Liver (tissue), 8 donors: ENCODE measurements at regions not wholly inside any gene's neighbourhood (a gene's known extent, or its start where the extent isn't known, plus 50 kb on each side); places are given as distances from the start of the nearest gene placed in this dataset.

Experiments
- DNase-seq: peaks from one replicate; pipeline ENCODE4 v3.0.0-alpha.2; 2017; ENCODE audit warnings: low spot score
- H3K27ac ChIP-seq, 2 donors: one replicate each; pipeline ENCODE4 v1.7.0; 2013; ENCODE audit warnings: inconsistent platforms in 2 of 2, low read length in 2 of 2, control low read depth in 1 of 2, low read depth in 1 of 2, mild to moderate bottlenecking in 1 of 2
- H3K27me3 ChIP-seq, 4 donors: one replicate each; pipeline versions ENCODE4 v1.6.1 to v1.7.0; 2013; ENCODE audit warnings: low read length in 3 of 4, inconsistent platforms in 1 of 4, mild to moderate bottlenecking in 1 of 4, moderate library complexity in 1 of 4; ENCODE audit not compliant: control insufficient read depth in 4 of 4, insufficient read depth in 4 of 4
- H3K36me3 ChIP-seq, 4 donors: one replicate each; pipeline versions ENCODE4 v1.6.1 to v1.7.0; 2013; ENCODE audit warnings: low read length in 3 of 4, mild to moderate bottlenecking in 3 of 4, low read depth in 1 of 4, moderate library complexity in 1 of 4; ENCODE audit not compliant: control insufficient read depth in 4 of 4, insufficient read depth in 3 of 4
- H3K4me1 ChIP-seq, 4 donors: one replicate each; pipeline versions ENCODE4 v1.6.1 to v1.7.0; 2013; ENCODE audit warnings: low read length in 3 of 4, mild to moderate bottlenecking in 3 of 4, moderate library complexity in 1 of 4; ENCODE audit not compliant: control insufficient read depth in 4 of 4, insufficient read depth in 4 of 4
- H3K4me3 ChIP-seq, 3 donors: one replicate each; pipeline versions ENCODE4 v1.6.1 to v1.7.0; 2013; ENCODE audit warnings: low read length in 3 of 3, control low read depth in 1 of 3, low read depth in 1 of 3, mild to moderate bottlenecking in 1 of 3
- H3K9ac ChIP-seq, 2 donors: one replicate each; pipeline ENCODE4 v1.7.0; 2013; ENCODE audit warnings: low read length in 2 of 2, mild to moderate bottlenecking in 2 of 2, moderate library complexity in 2 of 2, control low read depth in 1 of 2, low read depth in 1 of 2
- H3K9me3 ChIP-seq, 4 donors: one replicate each; pipeline versions ENCODE4 v1.6.1 to v1.7.0; 2013; ENCODE audit warnings: low read length in 3 of 4; ENCODE audit not compliant: control insufficient read depth in 4 of 4
- ATF3 ChIP-seq: IDR thresholded peaks from 2 replicates; pipeline ENCODE4 v1.6.1; 2016; ENCODE audit warnings: antibody characterized with exemption
- CTCF ChIP-seq: fragments of 150-350 bp; IDR thresholded peaks from 2 replicates; pipeline ENCODE4 v1.5.1; 2017; ENCODE audit warnings: improper control_type of control experiment, low read depth, low read length; ENCODE audit not compliant: missing input control
- EGR1 ChIP-seq, 2 donors: IDR thresholded peaks; 2 replicates each; pipeline ENCODE4 v1.6.1; 2016 to 2018; ENCODE audit warnings: antibody characterized with exemption in 2 of 2, low read depth in 2 of 2
- FOXA1 ChIP-seq: IDR thresholded peaks from 2 replicates; pipeline ENCODE4 v1.6.1; 2016; ENCODE audit warnings: antibody characterized with exemption
- FOXA2 ChIP-seq: IDR thresholded peaks from 2 replicates; pipeline ENCODE4 v1.6.1; 2016; ENCODE audit warnings: antibody characterized with exemption
- HNF4A ChIP-seq, 2 donors: conservative IDR thresholded peaks; 2 replicates each; pipeline ENCODE4 v1.6.1; 2016; ENCODE audit warnings: antibody characterized with exemption in 2 of 2, mild to moderate bottlenecking in 2 of 2
- HNF4G ChIP-seq: IDR thresholded peaks from 2 replicates; pipeline ENCODE4 v1.6.1; 2016; ENCODE audit warnings: antibody characterized with exemption
- JUND ChIP-seq, 2 donors: IDR thresholded peaks; 2 replicates each; pipeline ENCODE4 v1.6.1; 2016; ENCODE audit warnings: antibody characterized with exemption in 2 of 2
- MAX ChIP-seq: IDR thresholded peaks from 2 replicates; pipeline ENCODE4 v1.6.1; 2016; ENCODE audit warnings: antibody characterized with exemption
- NR2F2 ChIP-seq: IDR thresholded peaks from 2 replicates; pipeline ENCODE4 v1.6.1; 2016; ENCODE audit warnings: antibody characterized with exemption
- RAD21 ChIP-seq, 2 donors: IDR thresholded peaks; 2 replicates each; pipeline ENCODE4 v1.6.1; 2016; ENCODE audit warnings: antibody characterized with exemption in 2 of 2, mild to moderate bottlenecking in 2 of 2
- SP1 ChIP-seq: IDR thresholded peaks from 2 replicates; pipeline ENCODE4 v1.6.1; 2018; ENCODE audit warnings: antibody characterized with exemption, mild to moderate bottlenecking
- TAF1 ChIP-seq: conservative IDR thresholded peaks from 2 replicates; pipeline ENCODE4 v1.6.1; 2016; ENCODE audit warnings: antibody characterized with exemption, mild to moderate bottlenecking
- YY1 ChIP-seq: IDR thresholded peaks from 2 replicates; pipeline ENCODE4 v1.6.1; 2016; ENCODE audit warnings: antibody characterized with exemption, mild to moderate bottlenecking
- ZBTB33 ChIP-seq: IDR thresholded peaks from 2 replicates; pipeline ENCODE4 v1.6.1; 2016; ENCODE audit warnings: antibody characterized with exemption
- WGBS: extraction: QIAGEN DNeasy Blood & Tissue Kit; methylation state at CpG from one replicate; pipeline ENCODE4 v1.1.7; 2013; 5-methylcytosine and 5-hydroxymethylcytosine counted together
- donor health status: healthy.
- donor health status: healthy.
- donor health status: healthy.
- donor health status: healthy.
- donor health status: healthy.

GRCh38 chr20:39310363-39310995 lies 348.3 kb downstream of the DHX35 start:
- Histone ChIP-seq H3K4me1 (peaks cover 0 to 6% (median 0%) of the 10 kb centered on the region in 4 donors), H3K27me3 (no peaks in the 10 kb centered on the region), H3K4me3 (no peak overlapping the region), H3K9ac (no peak overlapping the region), H3K9me3 (peaks cover 0 to 3% (median 0%) of the 10 kb centered on the region in 4 donors), H3K36me3 (no peaks in the 10 kb centered on the region), H3K27ac (no peak overlapping the region)
- 61% methylated on average over 9 of the region's 9 CpGs for WGBS
- TF ChIP-seq JUND (IDR thresholded peaks at IDR 0.05) = no peak
- TF ChIP-seq RAD21 (IDR thresholded peaks at IDR 0.05) = no peak
- no peak for TF ChIP-seq CTCF
- TF ChIP-seq YY1 = no peak
- TF ChIP-seq ZBTB33 = no peak
- no peak for TF ChIP-seq FOXA1
- no peak for TF ChIP-seq MAX
- no peak for TF ChIP-seq HNF4A (conservative IDR thresholded peaks at IDR 0.05)
- TF ChIP-seq FOXA2 = no peak
- no peak for DNase-seq

- Histone ChIP-seq H3K27me3 (no peaks in the 10 kb centered on the region), H3K27ac (no peak overlapping the region), H3K9ac (no peak overlapping the region), H3K4me1 (peaks cover 0 to 2% (median 0%) of the 10 kb centered on the region in 4 donors), H3K9me3 (peaks cover 0 to 3% (median 0%) of the 10 kb centered on the region in 4 donors), H3K4me3 (no peak overlapping the region), H3K36me3 (no peaks in the 10 kb centered on the region)
- no peak for DNase-seq
- TF ChIP-seq RAD21 (IDR thresholded peaks at IDR 0.05) = no peak
- no peak for TF ChIP-seq ZBTB33
- no peak for TF ChIP-seq JUND (IDR thresholded peaks at IDR 0.05)
- TF ChIP-seq YY1 = no peak
- TF ChIP-seq FOXA1 = no peak
- no peak for TF ChIP-seq TAF1
Observed at GRCh38 chr20:39309458-39309857, 347.3 kb downstream of the DHX35 start.

- Histone ChIP-seq H3K27ac (no peak overlapping the region), H3K4me1 (no peaks in the 10 kb centered on the region), H3K9ac (no peak overlapping the region), H3K27me3 (peaks cover 0 to 3% (median 0%) of the 10 kb centered on the region in 4 donors), H3K9me3 (no peaks in the 10 kb centered on the region), H3K4me3 (no peak overlapping the region), H3K36me3 (no peaks in the 10 kb centered on the region)
- 84% methylated on average over 4 of the region's 4 CpGs for WGBS
- DNase-seq = no peak
- TF ChIP-seq FOXA1 = no peak
- TF ChIP-seq RAD21 (IDR thresholded peaks at IDR 0.05) = no peak
- no peak for TF ChIP-seq JUND (IDR thresholded peaks at IDR 0.05)
- no peak for TF ChIP-seq ATF3
- TF ChIP-seq EGR1 (IDR thresholded peaks at IDR 0.05; ENCODE audit: low read depth in 2 of 2) = no peak
- TF ChIP-seq SP1 = no peak
- no peak for TF ChIP-seq FOXA2
- TF ChIP-seq NR2F2 = no peak
- no peak for TF ChIP-seq YY1
- no peak for TF ChIP-seq ZBTB33
- TF ChIP-seq CTCF = no peak
- TF ChIP-seq HNF4G = no peak
Observed at GRCh38 chr20:39302312-39302711, 340.2 kb downstream of the DHX35 start.
